ENCODE measurements at regions not wholly inside any gene's neighbourhood (a gene's known extent, or its start where the extent isn't known, plus 50 kb on each side); places are given as distances from the start of the nearest gene placed in this dataset.

- Mint-ChIP-seq H3K4me1 (ENCODE audit: unreplicated experiment) (no peaks in the 10 kb centered on the region), H3K9me3 (ENCODE audit: unreplicated experiment) (no peaks in the 10 kb centered on the region), H3K4me3 (ENCODE audit: unreplicated experiment) (no peak overlapping the region), H3K27ac (ENCODE audit: unreplicated experiment) (no peak overlapping the region), H3K36me3 (ENCODE audit: unreplicated experiment) (no peaks in the 10 kb centered on the region), H3K27me3 (ENCODE audit: unreplicated experiment) (peaks cover 28% of the 10 kb centered on the region)
- no peak for DNase-seq (ENCODE audit: extremely low spot score, unreplicated experiment)
- no peak for TF ChIP-seq CTCF (IDR thresholded peaks at IDR 0.05)
These were observed 78.2 kb upstream of the ASCC3 start for GRCh38 chr6:100959280-100959679.

GRCh38 chr6:100962466-100962865, 81.3 kb upstream of the ASCC3 start:
- H3K27ac Mint-ChIP-seq (ENCODE audit: unreplicated experiment) = no peak overlapping the region
- no peaks in the 10 kb centered on the region for H3K9me3 Mint-ChIP-seq (ENCODE audit: unreplicated experiment)
- H3K36me3 Mint-ChIP-seq (ENCODE audit: unreplicated experiment) = no peaks in the 10 kb centered on the region
- DNase-seq (ENCODE audit: extremely low spot score, unreplicated experiment) = no peak
- H3K4me1 Mint-ChIP-seq (ENCODE audit: unreplicated experiment) = no peaks in the 10 kb centered on the region
- H3K27me3 Mint-ChIP-seq (ENCODE audit: unreplicated experiment) = peaks cover 23% of the 10 kb centered on the region
- no peak overlapping the region for H3K4me3 Mint-ChIP-seq (ENCODE audit: unreplicated experiment)
- TF ChIP-seq CTCF (IDR thresholded peaks at IDR 0.05) = no peak

- H3K27ac Mint-ChIP-seq (ENCODE audit: unreplicated experiment) = no peak overlapping the region
- no peak overlapping the region for H3K4me3 Mint-ChIP-seq (ENCODE audit: unreplicated experiment)
- peaks cover 4% of the 10 kb centered on the region for H3K9me3 Mint-ChIP-seq (ENCODE audit: unreplicated experiment)
- no peak for DNase-seq (ENCODE audit: extremely low spot score, unreplicated experiment)
- no peaks in the 10 kb centered on the region for H3K4me1 Mint-ChIP-seq (ENCODE audit: unreplicated experiment)
- no peaks in the 10 kb centered on the region for H3K36me3 Mint-ChIP-seq (ENCODE audit: unreplicated experiment)
- no peak for TF ChIP-seq CTCF (IDR thresholded peaks at IDR 0.05)
- peaks cover 15% of the 10 kb centered on the region for H3K27me3 Mint-ChIP-seq (ENCODE audit: unreplicated experiment)
These were observed 83.9 kb upstream of the ASCC3 start for GRCh38 chr6:100965067-100965466.

- Mint-ChIP-seq H3K4me3 (ENCODE audit: unreplicated experiment) (no peak overlapping the region), H3K9me3 (ENCODE audit: unreplicated experiment) (peaks cover 12% of the 10 kb centered on the region), H3K27ac (ENCODE audit: unreplicated experiment) (no peak overlapping the region), H3K4me1 (ENCODE audit: unreplicated experiment) (no peaks in the 10 kb centered on the region), H3K27me3 (ENCODE audit: unreplicated experiment) (peaks cover 3% of the 10 kb centered on the region), H3K36me3 (ENCODE audit: unreplicated experiment) (no peaks in the 10 kb centered on the region)
- no peak for TF ChIP-seq CTCF (IDR thresholded peaks at IDR 0.05)
- no peak for DNase-seq (ENCODE audit: extremely low spot score, unreplicated experiment)
These were observed 87.8 kb upstream of the ASCC3 start for GRCh38 chr6:100968949-100969348.

- H3K4me3 Mint-ChIP-seq (ENCODE audit: unreplicated experiment) = no peak overlapping the region
- no peaks in the 10 kb centered on the region for H3K4me1 Mint-ChIP-seq (ENCODE audit: unreplicated experiment)
- no peaks in the 10 kb centered on the region for H3K9me3 Mint-ChIP-seq (ENCODE audit: unreplicated experiment)
- no peak overlapping the region for H3K27ac Mint-ChIP-seq (ENCODE audit: unreplicated experiment)
- no peak for TF ChIP-seq CTCF (IDR thresholded peaks at IDR 0.05)
- H3K27me3 Mint-ChIP-seq (ENCODE audit: unreplicated experiment) = peaks cover 4% of the 10 kb centered on the region
- no peak for DNase-seq (ENCODE audit: extremely low spot score, unreplicated experiment)
- no peaks in the 10 kb centered on the region for H3K36me3 Mint-ChIP-seq (ENCODE audit: unreplicated experiment)
These were observed 98.1 kb upstream of the ASCC3 start for GRCh38 chr6:100979267-100979666.
